WTC11 (cell line): ENCODE measurements at regions not wholly inside any gene's neighbourhood (a gene's known extent, or its start where the extent isn't known, plus 50 kb on each side); places are given as distances from the start of the nearest gene placed in this dataset.

Experiments
- FOXJ3 ChIP-seq: sonication (generic); formaldehyde crosslinking; IDR thresholded peaks from 2 replicates; pipeline ENCODE4 v1.9.0; 2021; ENCODE audit warnings: missing genetic modification reagents, mild to moderate bottlenecking, borderline replicate concordance
- FOXP1 ChIP-seq: sonication (generic); formaldehyde crosslinking; IDR thresholded peaks from 2 replicates; pipeline ENCODE4 v1.8.0; 2022; ENCODE audit warnings: missing genetic modification reagents, mild to moderate bottlenecking, moderate library complexity, borderline replicate concordance
- GABPB1 ChIP-seq: sonication (generic); formaldehyde crosslinking; IDR thresholded peaks from 2 replicates; pipeline ENCODE4 v1.8.1; 2023; ENCODE audit warnings: mild to moderate bottlenecking, missing genetic modification reagents
- IRF2 ChIP-seq: sonication (generic); formaldehyde crosslinking; IDR thresholded peaks from 2 replicates; pipeline ENCODE4 v1.8.0; 2022; ENCODE audit warnings: low read depth, missing genetic modification reagents, borderline replicate concordance
- NR2C2 ChIP-seq: sonication (generic); formaldehyde crosslinking; IDR thresholded peaks from 2 replicates; pipeline ENCODE4 v1.8.0; 2022; ENCODE audit warnings: mild to moderate bottlenecking, missing genetic modification reagents
- SP1 ChIP-seq: sonication (generic); formaldehyde crosslinking; conservative IDR thresholded peaks from 2 replicates; pipeline ENCODE4 v1.8.1; 2022; ENCODE audit warnings: missing genetic modification reagents
- TEAD4 ChIP-seq: sonication (generic); formaldehyde crosslinking; IDR thresholded peaks from 2 replicates; pipeline ENCODE4 v1.8.0; 2022; ENCODE audit warnings: mild to moderate bottlenecking, missing genetic modification reagents
- ZBTB21 ChIP-seq: sonication (generic); formaldehyde crosslinking; IDR thresholded peaks from 2 replicates; pipeline ENCODE4 v1.8.1; 2023; ENCODE audit warnings: mild to moderate bottlenecking, missing genetic modification reagents, borderline replicate concordance
- TF ChIP-seq, protein P1 (sequence below): fragments of 250-450 bp; sonication (Bioruptor Pico); IDR thresholded peaks from 2 replicates; pipeline ENCODE4 v1.8.0; 2021; ENCODE audit warnings: mild to moderate bottlenecking
- TF ChIP-seq, protein P2 (sequence below): fragments of 200-600 bp; IDR thresholded peaks from 2 replicates; pipeline ENCODE4 v1.8.0; 2022; ENCODE audit warnings: antibody characterized with exemption
- TF ChIP-seq, protein P3 (sequence below): sonication (generic); formaldehyde crosslinking; IDR thresholded peaks from 2 replicates; pipeline ENCODE4 v1.8.1; 2023; ENCODE audit warnings: mild to moderate bottlenecking, missing genetic modification reagents, moderate library complexity
- TF ChIP-seq, protein P4 (sequence below): sonication (generic); formaldehyde crosslinking; IDR thresholded peaks from 2 replicates; pipeline ENCODE4 v1.8.1; 2023; ENCODE audit warnings: mild to moderate bottlenecking, missing genetic modification reagents, moderate library complexity
- TF ChIP-seq, protein P5 (sequence below): sonication (generic); formaldehyde crosslinking; IDR thresholded peaks from 2 replicates; pipeline ENCODE4 v1.8.0; 2022; ENCODE audit warnings: mild to moderate bottlenecking, missing genetic modification reagents
- TF ChIP-seq, protein P6 (sequence below): sonication (generic); formaldehyde crosslinking; IDR thresholded peaks from 2 replicates; pipeline ENCODE4 v1.8.1; 2022; ENCODE audit warnings: mild to moderate bottlenecking, moderate library complexity, missing genetic modification reagents

DNA sequence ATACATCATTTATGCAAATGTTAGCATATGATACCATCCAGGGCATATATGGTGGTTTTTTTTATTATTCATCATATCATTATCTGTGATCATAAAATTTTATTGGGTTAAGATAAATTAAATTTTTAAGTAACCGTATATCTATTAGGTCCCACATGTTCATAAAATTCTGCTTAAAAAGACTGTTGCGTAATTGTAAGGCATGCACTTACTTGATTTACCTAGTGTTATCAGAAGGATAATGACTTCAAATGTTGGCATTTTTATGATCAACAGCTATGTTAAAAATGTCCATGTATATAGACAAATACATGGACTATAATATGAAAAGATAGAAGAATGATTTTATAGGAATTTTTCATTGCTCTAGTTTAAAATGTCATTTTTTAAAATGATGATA, 1625.5 kb upstream of the CELF4 start:
- TF ChIP-seq, protein P1, sequence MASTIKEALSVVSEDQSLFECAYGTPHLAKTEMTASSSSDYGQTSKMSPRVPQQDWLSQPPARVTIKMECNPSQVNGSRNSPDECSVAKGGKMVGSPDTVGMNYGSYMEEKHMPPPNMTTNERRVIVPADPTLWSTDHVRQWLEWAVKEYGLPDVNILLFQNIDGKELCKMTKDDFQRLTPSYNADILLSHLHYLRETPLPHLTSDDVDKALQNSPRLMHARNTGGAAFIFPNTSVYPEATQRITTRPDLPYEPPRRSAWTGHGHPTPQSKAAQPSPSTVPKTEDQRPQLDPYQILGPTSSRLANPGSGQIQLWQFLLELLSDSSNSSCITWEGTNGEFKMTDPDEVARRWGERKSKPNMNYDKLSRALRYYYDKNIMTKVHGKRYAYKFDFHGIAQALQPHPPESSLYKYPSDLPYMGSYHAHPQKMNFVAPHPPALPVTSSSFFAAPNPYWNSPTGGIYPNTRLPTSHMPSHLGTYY (CRISPR knock-in tag) = no peak
- TF ChIP-seq, protein P2, sequence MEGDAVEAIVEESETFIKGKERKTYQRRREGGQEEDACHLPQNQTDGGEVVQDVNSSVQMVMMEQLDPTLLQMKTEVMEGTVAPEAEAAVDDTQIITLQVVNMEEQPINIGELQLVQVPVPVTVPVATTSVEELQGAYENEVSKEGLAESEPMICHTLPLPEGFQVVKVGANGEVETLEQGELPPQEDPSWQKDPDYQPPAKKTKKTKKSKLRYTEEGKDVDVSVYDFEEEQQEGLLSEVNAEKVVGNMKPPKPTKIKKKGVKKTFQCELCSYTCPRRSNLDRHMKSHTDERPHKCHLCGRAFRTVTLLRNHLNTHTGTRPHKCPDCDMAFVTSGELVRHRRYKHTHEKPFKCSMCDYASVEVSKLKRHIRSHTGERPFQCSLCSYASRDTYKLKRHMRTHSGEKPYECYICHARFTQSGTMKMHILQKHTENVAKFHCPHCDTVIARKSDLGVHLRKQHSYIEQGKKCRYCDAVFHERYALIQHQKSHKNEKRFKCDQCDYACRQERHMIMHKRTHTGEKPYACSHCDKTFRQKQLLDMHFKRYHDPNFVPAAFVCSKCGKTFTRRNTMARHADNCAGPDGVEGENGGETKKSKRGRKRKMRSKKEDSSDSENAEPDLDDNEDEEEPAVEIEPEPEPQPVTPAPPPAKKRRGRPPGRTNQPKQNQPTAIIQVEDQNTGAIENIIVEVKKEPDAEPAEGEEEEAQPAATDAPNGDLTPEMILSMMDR = no peak
- TF ChIP-seq ZBTB21 (CRISPR knock-in tag) = no peak
- TF ChIP-seq NR2C2 = no peak
- TF ChIP-seq, protein P3, sequence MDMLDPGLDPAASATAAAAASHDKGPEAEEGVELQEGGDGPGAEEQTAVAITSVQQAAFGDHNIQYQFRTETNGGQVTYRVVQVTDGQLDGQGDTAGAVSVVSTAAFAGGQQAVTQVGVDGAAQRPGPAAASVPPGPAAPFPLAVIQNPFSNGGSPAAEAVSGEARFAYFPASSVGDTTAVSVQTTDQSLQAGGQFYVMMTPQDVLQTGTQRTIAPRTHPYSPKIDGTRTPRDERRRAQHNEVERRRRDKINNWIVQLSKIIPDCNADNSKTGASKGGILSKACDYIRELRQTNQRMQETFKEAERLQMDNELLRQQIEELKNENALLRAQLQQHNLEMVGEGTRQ (CRISPR knock-in tag) = no peak
- no peak for TF ChIP-seq IRF2
- TF ChIP-seq, protein P4, sequence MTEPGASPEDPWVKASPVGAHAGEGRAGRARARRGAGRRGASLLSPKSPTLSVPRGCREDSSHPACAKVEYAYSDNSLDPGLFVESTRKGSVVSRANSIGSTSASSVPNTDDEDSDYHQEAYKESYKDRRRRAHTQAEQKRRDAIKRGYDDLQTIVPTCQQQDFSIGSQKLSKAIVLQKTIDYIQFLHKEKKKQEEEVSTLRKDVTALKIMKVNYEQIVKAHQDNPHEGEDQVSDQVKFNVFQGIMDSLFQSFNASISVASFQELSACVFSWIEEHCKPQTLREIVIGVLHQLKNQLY (CRISPR knock-in tag) = no peak
- TF ChIP-seq, protein P5, sequence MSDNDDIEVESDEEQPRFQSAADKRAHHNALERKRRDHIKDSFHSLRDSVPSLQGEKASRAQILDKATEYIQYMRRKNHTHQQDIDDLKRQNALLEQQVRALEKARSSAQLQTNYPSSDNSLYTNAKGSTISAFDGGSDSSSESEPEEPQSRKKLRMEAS (CRISPR knock-in tag) = no peak
- TF ChIP-seq, protein P6, sequence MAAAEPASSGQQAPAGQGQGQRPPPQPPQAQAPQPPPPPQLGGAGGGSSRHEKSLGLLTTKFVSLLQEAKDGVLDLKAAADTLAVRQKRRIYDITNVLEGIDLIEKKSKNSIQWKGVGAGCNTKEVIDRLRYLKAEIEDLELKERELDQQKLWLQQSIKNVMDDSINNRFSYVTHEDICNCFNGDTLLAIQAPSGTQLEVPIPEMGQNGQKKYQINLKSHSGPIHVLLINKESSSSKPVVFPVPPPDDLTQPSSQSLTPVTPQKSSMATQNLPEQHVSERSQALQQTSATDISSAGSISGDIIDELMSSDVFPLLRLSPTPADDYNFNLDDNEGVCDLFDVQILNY (CRISPR knock-in tag) = no peak
- TF ChIP-seq SP1 = no peak
- no peak for TF ChIP-seq TEAD4 (CRISPR knock-in tag)
- TF ChIP-seq FOXJ3 (CRISPR knock-in tag) = no peak
- no peak for TF ChIP-seq GABPB1 (CRISPR knock-in tag)
- TF ChIP-seq FOXP1 (CRISPR knock-in tag) = no peak
